ENCODE measurements at regions not wholly inside any gene's neighbourhood (a gene's known extent, or its start where the extent isn't known, plus 50 kb on each side); places are given as distances from the start of the nearest gene placed in this dataset.

DNA sequence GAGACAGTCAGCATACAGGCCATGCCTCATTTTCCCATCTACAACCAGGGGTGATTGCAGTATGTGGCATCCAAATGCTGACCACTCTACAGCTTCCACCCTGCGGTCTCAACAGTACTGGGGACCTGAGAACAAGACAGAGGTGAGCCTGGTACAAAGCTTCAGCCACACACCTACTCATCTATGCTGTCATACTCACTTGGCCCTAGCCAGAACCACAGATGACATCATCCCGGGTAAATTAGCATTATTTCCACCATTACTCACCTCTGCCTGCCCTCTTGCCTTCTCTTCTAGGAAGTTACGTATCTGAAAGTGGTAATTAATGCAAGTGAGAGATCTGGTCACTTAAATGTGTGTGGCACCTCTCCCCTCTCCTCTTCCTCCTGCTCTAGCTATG lies 208.2 kb upstream of the ARL4C start:
- TF ChIP-seq, protein P1, sequence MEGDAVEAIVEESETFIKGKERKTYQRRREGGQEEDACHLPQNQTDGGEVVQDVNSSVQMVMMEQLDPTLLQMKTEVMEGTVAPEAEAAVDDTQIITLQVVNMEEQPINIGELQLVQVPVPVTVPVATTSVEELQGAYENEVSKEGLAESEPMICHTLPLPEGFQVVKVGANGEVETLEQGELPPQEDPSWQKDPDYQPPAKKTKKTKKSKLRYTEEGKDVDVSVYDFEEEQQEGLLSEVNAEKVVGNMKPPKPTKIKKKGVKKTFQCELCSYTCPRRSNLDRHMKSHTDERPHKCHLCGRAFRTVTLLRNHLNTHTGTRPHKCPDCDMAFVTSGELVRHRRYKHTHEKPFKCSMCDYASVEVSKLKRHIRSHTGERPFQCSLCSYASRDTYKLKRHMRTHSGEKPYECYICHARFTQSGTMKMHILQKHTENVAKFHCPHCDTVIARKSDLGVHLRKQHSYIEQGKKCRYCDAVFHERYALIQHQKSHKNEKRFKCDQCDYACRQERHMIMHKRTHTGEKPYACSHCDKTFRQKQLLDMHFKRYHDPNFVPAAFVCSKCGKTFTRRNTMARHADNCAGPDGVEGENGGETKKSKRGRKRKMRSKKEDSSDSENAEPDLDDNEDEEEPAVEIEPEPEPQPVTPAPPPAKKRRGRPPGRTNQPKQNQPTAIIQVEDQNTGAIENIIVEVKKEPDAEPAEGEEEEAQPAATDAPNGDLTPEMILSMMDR (conservative IDR thresholded peaks at IDR 0.05; ENCODE audit: low read depth, low read length) = no peak
- no peak for TF ChIP-seq EZH2phosphoT487 (IDR thresholded peaks at IDR 0.05; ENCODE audit: borderline replicate concordance, low read length)
